Suprapubic skin (tissue), 4 donors: ENCODE measurements at regions not wholly inside any gene's neighbourhood (a gene's known extent, or its start where the extent isn't known, plus 50 kb on each side); places are given as distances from the start of the nearest gene placed in this dataset.
A peak's percentile ranks its signal among the peaks of the same experiment; 100 is the strongest.

Experiments
- DNase-seq, 2 donors: peaks; one replicate each; pipeline ENCODE4 v3.0.0-alpha.2; 2019; ENCODE audit warnings: low spot score in 2 of 2
- H3K27ac ChIP-seq: fragments of 200-600 bp; sonication (generic); one replicate; pipeline ENCODE4 v1.5.1; 2019
- H3K27me3 ChIP-seq: fragments of 200-600 bp; sonication (generic); one replicate; pipeline ENCODE4 v1.5.1; 2019
- H3K36me3 ChIP-seq: fragments of 200-600 bp; sonication (generic); one replicate; pipeline ENCODE4 v1.5.1; 2019
- H3K4me1 ChIP-seq: fragments of 200-600 bp; sonication (generic); one replicate; pipeline ENCODE4 v1.5.1; 2019
- H3K4me3 ChIP-seq: fragments of 200-600 bp; sonication (generic); one replicate; pipeline ENCODE4 v1.5.1; 2019; ENCODE audit warnings: mild to moderate bottlenecking
- H3K9me3 ChIP-seq: fragments of 200-600 bp; sonication (generic); one replicate; pipeline ENCODE4 v1.5.1; 2019
- EP300 ChIP-seq: sonication (generic); formaldehyde crosslinking; IDR thresholded peaks from one replicate; pipeline ENCODE4 v1.6.1; 2017; ENCODE audit warnings: antibody characterized with exemption
- POLR2A ChIP-seq, 2 donors: fragments of 450-650 bp; IDR thresholded peaks; one replicate each; pipeline ENCODE4 v1.6.1; 2017; ENCODE audit warnings: antibody characterized with exemption in 2 of 2, mild to moderate bottlenecking in 2 of 2, moderate library complexity in 2 of 2
- POLR2AphosphoS5 ChIP-seq, 3 donors: sonication (generic); formaldehyde crosslinking; IDR thresholded peaks; one replicate each; pipeline ENCODE4 v1.6.1; 2017; ENCODE audit warnings: antibody characterized with exemption in 3 of 3
- WGBS: methylation state at CpG from one replicate; pipeline ENCODE4 v1.1.5; 2018; 5-methylcytosine and 5-hydroxymethylcytosine counted together
- TF ChIP-seq, protein P1 (sequence below), 2 donors: fragments of 200-600 bp in 1 of 2; fragments of 450-650 bp in 1 of 2; sonication (generic) in 1 of 2; IDR thresholded peaks; one replicate each; pipeline ENCODE4 v1.5.1; 2016 to 2019; ENCODE audit warnings: antibody characterized with exemption in 2 of 2, mild to moderate bottlenecking in 1 of 2, moderate library complexity in 1 of 2

- DNase-seq, result no peak
- Histone ChIP-seq H3K27ac (no peak overlapping the region), H3K27me3 (no peaks in the 10 kb centered on the region), H3K4me1 (no peaks in the 10 kb centered on the region), H3K9me3 (no peaks in the 10 kb centered on the region), H3K4me3 (no peak overlapping the region), H3K36me3 (no peaks in the 10 kb centered on the region)
- WGBS, result 42% methylated on average over 7 of the region's 7 CpGs
- TF ChIP-seq POLR2A (IDR thresholded peaks at IDR 0.05) (no peak), EP300 (no peak), POLR2AphosphoS5 (IDR thresholded peaks at IDR 0.05) (no peak)
- TF ChIP-seq, protein P1, sequence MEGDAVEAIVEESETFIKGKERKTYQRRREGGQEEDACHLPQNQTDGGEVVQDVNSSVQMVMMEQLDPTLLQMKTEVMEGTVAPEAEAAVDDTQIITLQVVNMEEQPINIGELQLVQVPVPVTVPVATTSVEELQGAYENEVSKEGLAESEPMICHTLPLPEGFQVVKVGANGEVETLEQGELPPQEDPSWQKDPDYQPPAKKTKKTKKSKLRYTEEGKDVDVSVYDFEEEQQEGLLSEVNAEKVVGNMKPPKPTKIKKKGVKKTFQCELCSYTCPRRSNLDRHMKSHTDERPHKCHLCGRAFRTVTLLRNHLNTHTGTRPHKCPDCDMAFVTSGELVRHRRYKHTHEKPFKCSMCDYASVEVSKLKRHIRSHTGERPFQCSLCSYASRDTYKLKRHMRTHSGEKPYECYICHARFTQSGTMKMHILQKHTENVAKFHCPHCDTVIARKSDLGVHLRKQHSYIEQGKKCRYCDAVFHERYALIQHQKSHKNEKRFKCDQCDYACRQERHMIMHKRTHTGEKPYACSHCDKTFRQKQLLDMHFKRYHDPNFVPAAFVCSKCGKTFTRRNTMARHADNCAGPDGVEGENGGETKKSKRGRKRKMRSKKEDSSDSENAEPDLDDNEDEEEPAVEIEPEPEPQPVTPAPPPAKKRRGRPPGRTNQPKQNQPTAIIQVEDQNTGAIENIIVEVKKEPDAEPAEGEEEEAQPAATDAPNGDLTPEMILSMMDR (IDR thresholded peaks at IDR 0.05), result no peak
Observed at GRCh38 chr18:51614967-51615571, 417.6 kb upstream of the MEX3C start.

GRCh38 chr18:51617167-51617566 lies 419.7 kb upstream of the MEX3C start:
- H3K27ac ChIP-seq, result no peak overlapping the region
- H3K9me3 ChIP-seq, result no peaks in the 10 kb centered on the region
- DNase-seq, result no peak
- TF ChIP-seq EP300 (no peak), POLR2A (IDR thresholded peaks at IDR 0.05) (no peak), POLR2AphosphoS5 (IDR thresholded peaks at IDR 0.05) (no peak)
- TF ChIP-seq, protein P1 (IDR thresholded peaks at IDR 0.05), result no peak
- H3K36me3 ChIP-seq, result no peaks in the 10 kb centered on the region
- H3K4me3 ChIP-seq, result no peak overlapping the region
- 45% methylated on average over 4 of the region's 4 CpGs for WGBS
- peaks cover 3% of the 10 kb centered on the region for H3K27me3 ChIP-seq
- no peaks in the 10 kb centered on the region for H3K4me1 ChIP-seq

- WGBS, result 53% methylated on average over 2 of the region's 2 CpGs
- Histone ChIP-seq H3K27me3 (peaks cover 7% of the 10 kb centered on the region), H3K36me3 (no peaks in the 10 kb centered on the region), H3K4me1 (no peaks in the 10 kb centered on the region), H3K27ac (no peak overlapping the region), H3K4me3 (no peak overlapping the region), H3K9me3 (no peaks in the 10 kb centered on the region)
- DNase-seq, result no peak
- no peak for TF ChIP-seq POLR2AphosphoS5 (IDR thresholded peaks at IDR 0.05)
- no peak for TF ChIP-seq POLR2A (IDR thresholded peaks at IDR 0.05)
- TF ChIP-seq, protein P1 (IDR thresholded peaks at IDR 0.05), result no peak
- TF ChIP-seq EP300, result no peak
Observed at GRCh38 chr18:51617572-51618260, 420.2 kb upstream of the MEX3C start.

DNA sequence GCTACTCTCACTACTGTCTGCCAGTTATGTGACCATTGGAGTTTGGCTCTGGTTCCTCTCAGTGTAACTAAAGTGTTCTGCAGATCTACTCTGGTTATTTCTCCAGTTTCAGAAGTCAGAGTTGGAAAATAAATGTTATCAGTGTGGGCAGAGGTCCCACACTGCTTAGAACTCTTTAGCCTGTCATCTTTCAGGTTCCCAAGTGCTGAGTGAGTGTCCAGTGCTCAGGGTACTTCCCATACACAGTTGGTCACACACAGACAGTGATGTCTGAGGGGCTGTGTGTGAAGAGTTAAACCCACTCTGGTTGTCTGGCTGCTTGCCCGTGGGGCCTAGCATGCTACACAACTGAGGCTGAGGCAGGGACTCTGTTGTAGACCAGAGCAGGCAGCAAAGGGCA lies 421.8 kb upstream of the MEX3C start:
- H3K9me3 ChIP-seq, result no peaks in the 10 kb centered on the region
- H3K27me3 ChIP-seq, result peaks cover 10% of the 10 kb centered on the region
- no peaks in the 10 kb centered on the region for H3K4me1 ChIP-seq
- 71% methylated on average over 1 of the region's 1 CpG for WGBS
- no peaks in the 10 kb centered on the region for H3K36me3 ChIP-seq
- no peak for DNase-seq
- no peak overlapping the region for H3K27ac ChIP-seq
- no peak for TF ChIP-seq EP300
- TF ChIP-seq POLR2AphosphoS5 (IDR thresholded peaks at IDR 0.05), result no peak
- no peak for TF ChIP-seq POLR2A (IDR thresholded peaks at IDR 0.05)
- TF ChIP-seq, protein P1 (IDR thresholded peaks at IDR 0.05), result no peak
- H3K4me3 ChIP-seq, result no peak overlapping the region

- H3K9me3 ChIP-seq, result no peaks in the 10 kb centered on the region
- no peak overlapping the region for H3K27ac ChIP-seq
- H3K4me1 ChIP-seq, result no peaks in the 10 kb centered on the region
- H3K36me3 ChIP-seq, result no peaks in the 10 kb centered on the region
- H3K27me3 ChIP-seq, result peaks cover 14% of the 10 kb centered on the region
- H3K4me3 ChIP-seq, result no peak overlapping the region
- WGBS, result 40% methylated on average over 12 of the region's 14 CpGs
- no peak for DNase-seq
- TF ChIP-seq POLR2A (IDR thresholded peaks at IDR 0.05) (no peak), POLR2AphosphoS5 (IDR thresholded peaks at IDR 0.05) (no peak), EP300 (no peak)
- TF ChIP-seq, protein P1 (IDR thresholded peaks at IDR 0.05), result peak; percentile 38 to 58
Observed at GRCh38 chr18:51621113-51621863, 423.8 kb upstream of the MEX3C start.
